ENCODE measurements at regions not wholly inside any gene's neighbourhood (a gene's known extent, or its start where the extent isn't known, plus 50 kb on each side); places are given as distances from the start of the nearest gene placed in this dataset.

DNA sequence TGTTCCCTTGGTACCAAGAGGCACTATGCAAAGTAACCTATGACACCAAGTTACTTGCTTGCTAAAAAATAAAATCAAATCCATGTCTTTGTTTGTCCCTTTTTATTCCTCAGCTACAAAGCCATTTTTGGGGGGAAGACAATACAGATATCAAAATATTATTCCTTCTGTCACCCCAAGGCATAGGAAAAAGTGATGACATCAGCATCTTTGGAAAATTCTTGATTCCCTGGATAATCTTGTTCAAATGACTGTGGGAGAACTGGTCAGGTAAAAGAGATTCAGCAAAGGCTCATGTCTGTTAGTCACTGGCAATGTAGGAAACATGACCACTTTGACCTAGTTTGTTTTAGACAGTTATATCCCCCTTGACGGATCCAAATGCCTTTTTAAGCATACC lies 373.1 kb downstream of the MAT2B start:
- Histone ChIP-seq H3K4me3 (ENCODE audit: low read length) (no peak overlapping the region), H3K4me1 (ENCODE audit: control insufficient read depth in 2 of 2, insufficient read depth in 2 of 2, low read length in 2 of 2) (no peaks in the 10 kb centered on the region), H3K27ac (ENCODE audit: low read depth, low read length) (no peak overlapping the region), H3K9me3 (ENCODE audit: control insufficient read depth in 2 of 3, low read length in 3 of 3) (no peaks in the 10 kb centered on the region), H3K27me3 (ENCODE audit: control insufficient read depth in 2 of 2, insufficient read depth in 2 of 2, low read length in 2 of 2) (no peaks in the 10 kb centered on the region), H3K36me3 (ENCODE audit: control insufficient read depth in 2 of 3, insufficient read depth in 3 of 3, low read length in 3 of 3) (no peaks in the 10 kb centered on the region)
- Mint-ChIP-seq H3K27ac (no peak overlapping the region), H3K27me3 (no peaks in the 10 kb centered on the region), H3K36me3 (no peaks in the 10 kb centered on the region), H3K4me1 (no peaks in the 10 kb centered on the region), H3K4me3 (no peak overlapping the region), H3K9me3 (peaks cover 0 to 13% (median 1%) of the 10 kb centered on the region in 11 donors)
- DNase-seq (no peak), ATAC-seq (no peak)
- intact Hi-C loops (cut with micrococcal nuclease): no loop called here
- ChIA-PET CTCF (no interaction called here), POLR2A (no interaction called here)

- H3K4me3 Mint-ChIP-seq: no peak overlapping the region
- Histone ChIP-seq H3K9me3 (ENCODE audit: control insufficient read depth in 2 of 3, low read length in 3 of 3) (no peaks in the 10 kb centered on the region), H3K27ac (ENCODE audit: low read depth, low read length) (no peak overlapping the region), H3K4me1 (ENCODE audit: control insufficient read depth in 2 of 2, insufficient read depth in 2 of 2, low read length in 2 of 2) (no peaks in the 10 kb centered on the region), H3K27me3 (ENCODE audit: control insufficient read depth in 2 of 2, insufficient read depth in 2 of 2, low read length in 2 of 2) (no peaks in the 10 kb centered on the region), H3K36me3 (ENCODE audit: control insufficient read depth in 2 of 3, insufficient read depth in 3 of 3, low read length in 3 of 3) (no peaks in the 10 kb centered on the region), H3K4me3 (ENCODE audit: low read length) (no peak overlapping the region)
- H3K4me1 Mint-ChIP-seq: no peaks in the 10 kb centered on the region
- no peak for DNase-seq
- CTCF ChIA-PET: no interaction called here
- POLR2A ChIA-PET: no interaction called here
- ATAC-seq: no peak
- intact Hi-C loops (cut with micrococcal nuclease): no loop called here
- peaks cover 0 to 9% (median 0%) of the 10 kb centered on the region in 11 donors for H3K9me3 Mint-ChIP-seq
- no peak overlapping the region for H3K27ac Mint-ChIP-seq
- H3K36me3 Mint-ChIP-seq: no peaks in the 10 kb centered on the region
- no peaks in the 10 kb centered on the region for H3K27me3 Mint-ChIP-seq
These were observed 374.9 kb downstream of the MAT2B start for GRCh38 chr5:163880302-163880701.

DNA sequence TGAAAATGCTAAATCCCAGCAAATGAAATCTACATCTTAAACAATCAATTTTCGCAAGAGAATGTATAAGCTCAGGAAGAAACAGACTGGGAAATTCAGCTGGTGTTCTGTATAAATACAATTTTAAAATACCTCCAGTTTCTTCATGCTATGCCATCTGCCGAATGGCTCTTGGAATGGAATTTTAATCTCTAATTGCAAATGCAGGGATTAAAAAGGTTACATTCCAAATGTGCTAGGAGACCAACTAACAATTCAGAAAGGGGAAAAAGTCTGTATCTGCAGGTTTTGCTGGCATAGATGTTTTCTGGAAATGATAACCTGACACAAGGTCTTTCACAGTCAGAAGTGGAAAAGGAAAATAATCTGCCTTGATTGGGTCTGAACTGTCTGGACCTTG lies 379.7 kb downstream of the MAT2B start:
- CTCF ChIA-PET: no interaction called here
- intact Hi-C loops (cut with micrococcal nuclease): no loop called here

DNA sequence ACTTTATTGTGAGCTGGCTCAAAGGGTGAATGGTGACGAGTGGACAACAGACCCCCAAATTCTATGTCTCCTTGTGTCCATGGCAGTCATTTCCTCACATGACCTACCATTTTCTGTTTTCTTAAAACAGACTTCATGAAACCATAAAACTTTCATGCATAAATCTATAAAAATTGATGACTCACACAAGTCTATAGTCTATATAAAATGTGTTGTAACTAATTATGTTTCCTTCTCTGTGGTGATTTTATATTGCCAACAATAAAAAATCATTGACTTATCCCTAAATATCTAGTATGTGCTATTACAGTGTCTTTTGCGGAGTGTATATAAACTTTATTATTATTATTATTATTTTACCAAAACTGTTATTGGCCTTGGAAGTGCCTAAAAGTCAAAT lies 382.4 kb downstream of the MAT2B start:
- ChIA-PET POLR2A (no interaction called here), CTCF (no interaction called here)
- no peaks in the 10 kb centered on the region for H3K4me1 ChIP-seq (ENCODE audit: control insufficient read depth in 2 of 2, insufficient read depth in 2 of 2, low read length in 2 of 2)
- ATAC-seq (no peak), DNase-seq (no peak)
- H3K4me3 ChIP-seq (ENCODE audit: low read length): no peak overlapping the region
- intact Hi-C loops (cut with micrococcal nuclease): no loop called here
- H3K27ac ChIP-seq (ENCODE audit: low read depth, low read length): no peak overlapping the region
- H3K36me3 Mint-ChIP-seq: no peaks in the 10 kb centered on the region
- H3K27me3 ChIP-seq (ENCODE audit: control insufficient read depth in 2 of 2, insufficient read depth in 2 of 2, low read length in 2 of 2): no peaks in the 10 kb centered on the region
- H3K9me3 Mint-ChIP-seq: peaks cover 0 to 18% (median 0%) of the 10 kb centered on the region in 11 donors
- no peak overlapping the region for H3K27ac Mint-ChIP-seq
- no peaks in the 10 kb centered on the region for H3K9me3 ChIP-seq (ENCODE audit: control insufficient read depth in 2 of 3, low read length in 3 of 3)
- no peaks in the 10 kb centered on the region for H3K36me3 ChIP-seq (ENCODE audit: control insufficient read depth in 2 of 3, insufficient read depth in 3 of 3, low read length in 3 of 3)
- H3K4me1 Mint-ChIP-seq: no peaks in the 10 kb centered on the region
- H3K27me3 Mint-ChIP-seq: no peaks in the 10 kb centered on the region
- H3K4me3 Mint-ChIP-seq: no peak overlapping the region

More for the DNA sequence above, 379.7 kb downstream of the MAT2B start:
- H3K4me1 Mint-ChIP-seq: no peaks in the 10 kb centered on the region
- H3K9me3 Mint-ChIP-seq: peaks cover 0 to 18% (median 0%) of the 10 kb centered on the region in 11 donors
- no peak for ATAC-seq
- Histone ChIP-seq H3K9me3 (ENCODE audit: control insufficient read depth in 2 of 3, low read length in 3 of 3) (no peaks in the 10 kb centered on the region), H3K27me3 (ENCODE audit: control insufficient read depth in 2 of 2, insufficient read depth in 2 of 2, low read length in 2 of 2) (no peaks in the 10 kb centered on the region), H3K36me3 (ENCODE audit: control insufficient read depth in 2 of 3, insufficient read depth in 3 of 3, low read length in 3 of 3) (no peaks in the 10 kb centered on the region), H3K4me1 (ENCODE audit: control insufficient read depth in 2 of 2, insufficient read depth in 2 of 2, low read length in 2 of 2) (no peaks in the 10 kb centered on the region), H3K27ac (ENCODE audit: low read depth, low read length) (no peak overlapping the region), H3K4me3 (ENCODE audit: low read length) (no peak overlapping the region)
- POLR2A ChIA-PET: no interaction called here
- no peaks in the 10 kb centered on the region for H3K27me3 Mint-ChIP-seq
- no peak for DNase-seq
- no peak overlapping the region for H3K27ac Mint-ChIP-seq
- no peaks in the 10 kb centered on the region for H3K36me3 Mint-ChIP-seq
- no peak overlapping the region for H3K4me3 Mint-ChIP-seq

DNA sequence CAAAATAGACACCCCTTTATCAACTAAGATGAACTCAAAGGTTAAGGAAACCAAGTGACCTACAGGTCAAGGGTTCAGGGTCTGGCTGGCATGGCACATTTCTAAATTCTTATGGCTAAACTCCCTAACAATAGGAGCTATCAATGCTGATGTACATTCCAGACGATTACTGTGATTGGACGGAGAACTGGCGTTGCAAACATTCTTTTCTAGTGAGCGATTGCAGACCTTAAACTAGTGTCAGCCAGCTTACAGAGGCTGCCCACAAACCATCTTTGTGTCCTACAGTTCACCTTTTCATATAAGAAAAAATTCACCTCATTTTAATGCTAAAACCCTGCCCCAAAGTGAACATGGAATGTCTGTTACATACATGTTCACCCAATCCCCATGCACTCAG lies 382.9 kb downstream of the MAT2B start:
- Mint-ChIP-seq H3K9me3 (peaks cover 0 to 14% (median 0%) of the 10 kb centered on the region in 11 donors), H3K27me3 (no peaks in the 10 kb centered on the region), H3K4me1 (no peaks in the 10 kb centered on the region), H3K4me3 (no peak overlapping the region), H3K36me3 (no peaks in the 10 kb centered on the region), H3K27ac (no peak overlapping the region)
- Histone ChIP-seq H3K36me3 (ENCODE audit: control insufficient read depth in 2 of 3, insufficient read depth in 3 of 3, low read length in 3 of 3) (no peaks in the 10 kb centered on the region), H3K4me3 (ENCODE audit: low read length) (no peak overlapping the region), H3K4me1 (ENCODE audit: control insufficient read depth in 2 of 2, insufficient read depth in 2 of 2, low read length in 2 of 2) (no peaks in the 10 kb centered on the region), H3K9me3 (ENCODE audit: control insufficient read depth in 2 of 3, low read length in 3 of 3) (no peaks in the 10 kb centered on the region), H3K27me3 (ENCODE audit: control insufficient read depth in 2 of 2, insufficient read depth in 2 of 2, low read length in 2 of 2) (no peaks in the 10 kb centered on the region), H3K27ac (ENCODE audit: low read depth, low read length) (no peak overlapping the region)
- CTCF ChIA-PET: no interaction called here
- no peak for DNase-seq
- intact Hi-C loops (cut with micrococcal nuclease): no loop called here
- no peak for ATAC-seq
- POLR2A ChIA-PET: no interaction called here

- Histone ChIP-seq H3K9me3 (ENCODE audit: control insufficient read depth in 2 of 3, low read length in 3 of 3) (no peaks in the 10 kb centered on the region), H3K4me3 (ENCODE audit: low read length) (no peak overlapping the region), H3K27ac (ENCODE audit: low read depth, low read length) (no peak overlapping the region), H3K4me1 (ENCODE audit: control insufficient read depth in 2 of 2, insufficient read depth in 2 of 2, low read length in 2 of 2) (no peaks in the 10 kb centered on the region), H3K27me3 (ENCODE audit: control insufficient read depth in 2 of 2, insufficient read depth in 2 of 2, low read length in 2 of 2) (no peaks in the 10 kb centered on the region), H3K36me3 (ENCODE audit: control insufficient read depth in 2 of 3, insufficient read depth in 3 of 3, low read length in 3 of 3) (no peaks in the 10 kb centered on the region)
- no peak for ATAC-seq
- ChIA-PET POLR2A (no interaction called here), CTCF (no interaction called here)
- Mint-ChIP-seq H3K27me3 (no peaks in the 10 kb centered on the region), H3K4me3 (no peak overlapping the region), H3K9me3 (peaks cover 0 to 10% (median 0%) of the 10 kb centered on the region in 11 donors), H3K36me3 (no peaks in the 10 kb centered on the region), H3K4me1 (no peaks in the 10 kb centered on the region), H3K27ac (no peak overlapping the region)
- DNase-seq: no peak
- intact Hi-C loops (cut with micrococcal nuclease): no loop called here
These were observed 383.9 kb downstream of the MAT2B start for GRCh38 chr5:163889369-163889768.

DNA sequence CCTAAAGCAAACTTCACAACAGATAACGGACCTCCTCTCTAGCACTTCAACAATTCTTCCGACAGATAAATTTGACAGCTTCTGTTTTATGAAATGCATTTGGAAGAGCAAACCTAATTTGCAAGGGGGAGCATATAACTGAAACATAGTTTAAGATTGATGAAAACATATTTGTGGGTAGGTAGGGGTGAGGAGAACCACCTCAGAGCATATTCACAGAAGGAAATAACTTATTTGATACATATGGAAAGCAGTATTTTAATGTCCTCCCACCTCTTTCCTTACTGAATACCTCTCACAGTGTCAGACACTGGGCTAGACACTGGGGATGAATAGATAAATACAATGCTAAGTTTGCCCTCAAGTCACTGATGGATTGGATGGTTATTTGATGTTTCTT lies 384.8 kb downstream of the MAT2B start:
- intact Hi-C loops (cut with micrococcal nuclease): no loop called here
- no peak overlapping the region for H3K27ac Mint-ChIP-seq
- no peak for DNase-seq
- CTCF ChIA-PET: no interaction called here
- H3K27me3 Mint-ChIP-seq: no peaks in the 10 kb centered on the region
- H3K4me3 ChIP-seq (ENCODE audit: low read length): no peak overlapping the region
- no peaks in the 10 kb centered on the region for H3K36me3 Mint-ChIP-seq
- no peaks in the 10 kb centered on the region for H3K36me3 ChIP-seq (ENCODE audit: control insufficient read depth in 2 of 3, insufficient read depth in 3 of 3, low read length in 3 of 3)
- H3K4me1 Mint-ChIP-seq: no peaks in the 10 kb centered on the region
- H3K27me3 ChIP-seq (ENCODE audit: control insufficient read depth in 2 of 2, insufficient read depth in 2 of 2, low read length in 2 of 2): no peaks in the 10 kb centered on the region
- H3K9me3 Mint-ChIP-seq: peaks cover 0 to 13% (median under 1%) of the 10 kb centered on the region in 11 donors
- no peaks in the 10 kb centered on the region for H3K9me3 ChIP-seq (ENCODE audit: control insufficient read depth in 2 of 3, low read length in 3 of 3)
- H3K4me1 ChIP-seq (ENCODE audit: control insufficient read depth in 2 of 2, insufficient read depth in 2 of 2, low read length in 2 of 2): no peaks in the 10 kb centered on the region
- POLR2A ChIA-PET: no interaction called here
- no peak overlapping the region for H3K4me3 Mint-ChIP-seq
- H3K27ac ChIP-seq (ENCODE audit: low read depth, low read length): no peak overlapping the region
- no peak for ATAC-seq

All from naive thymus-derived CD4-positive, alpha-beta T cell (primary cell).